ENCODE measurements at regions not wholly inside any gene's neighbourhood (a gene's known extent, or its start where the extent isn't known, plus 50 kb on each side); places are given as distances from the start of the nearest gene placed in this dataset.
A peak's percentile ranks its signal among the peaks of the same experiment; 100 is the strongest.

GRCh38 chr3:23738944-23739343, 66.8 kb upstream of the UBE2E1 start:
- Histone ChIP-seq H3K4me1 (ENCODE audit: low read length) (no peaks in the 10 kb centered on the region), H3K4me2 (ENCODE audit: low read depth, low read length, poor library complexity, severe bottlenecking) (no peak overlapping the region), H3K27me3 (ENCODE audit: low read length) (no peaks in the 10 kb centered on the region), H3K9ac (ENCODE audit: low read length) (no peak overlapping the region), H3K27ac (ENCODE audit: low read length) (no peak overlapping the region), H2AFZ (ENCODE audit: low read length) (no peak overlapping the region), H3K9me2 (replicated peaks; ENCODE audit: insufficient read depth, low read length) (no peaks in the 10 kb centered on the region), H3K36me3 (ENCODE audit: insufficient read depth, low read length) (no peaks in the 10 kb centered on the region), H3K4me3 (ENCODE audit: low read length) (no peak overlapping the region), H3K9me3 (ENCODE audit: low read length) (no peaks in the 10 kb centered on the region), H3K79me2 (ENCODE audit: low read length) (no peaks in the 10 kb centered on the region), H4K20me1 (ENCODE audit: insufficient read depth, low read depth, low read length) (no peaks in the 10 kb centered on the region)
- no peak for DNase-seq

GRCh38 chr3:23739536-23739935, 66.2 kb upstream of the UBE2E1 start:
- Histone ChIP-seq H3K9me2 (replicated peaks; ENCODE audit: insufficient read depth, low read length) (no peaks in the 10 kb centered on the region), H3K79me2 (ENCODE audit: low read length) (no peaks in the 10 kb centered on the region), H4K20me1 (ENCODE audit: insufficient read depth, low read depth, low read length) (no peaks in the 10 kb centered on the region), H3K4me1 (ENCODE audit: low read length) (no peaks in the 10 kb centered on the region), H3K27ac (ENCODE audit: low read length) (no peak overlapping the region), H3K4me3 (ENCODE audit: low read length) (no peak overlapping the region), H3K27me3 (ENCODE audit: low read length) (no peaks in the 10 kb centered on the region), H3K4me2 (ENCODE audit: low read depth, low read length, poor library complexity, severe bottlenecking) (no peak overlapping the region), H2AFZ (ENCODE audit: low read length) (no peak overlapping the region), H3K36me3 (ENCODE audit: insufficient read depth, low read length) (no peaks in the 10 kb centered on the region), H3K9ac (ENCODE audit: low read length) (no peak overlapping the region), H3K9me3 (ENCODE audit: low read length) (no peaks in the 10 kb centered on the region)
- no peak for DNase-seq

- Histone ChIP-seq H3K9me3 (ENCODE audit: low read length) (no peaks in the 10 kb centered on the region), H3K27me3 (ENCODE audit: low read length) (no peaks in the 10 kb centered on the region), H3K4me1 (ENCODE audit: low read length) (no peaks in the 10 kb centered on the region), H3K79me2 (ENCODE audit: low read length) (no peaks in the 10 kb centered on the region), H2AFZ (ENCODE audit: low read length) (no peak overlapping the region), H4K20me1 (ENCODE audit: insufficient read depth, low read depth, low read length) (no peaks in the 10 kb centered on the region), H3K4me3 (ENCODE audit: low read length) (no peak overlapping the region), H3K9me2 (replicated peaks; ENCODE audit: insufficient read depth, low read length) (no peaks in the 10 kb centered on the region), H3K4me2 (ENCODE audit: low read depth, low read length, poor library complexity, severe bottlenecking) (no peak overlapping the region), H3K9ac (ENCODE audit: low read length) (no peak overlapping the region), H3K36me3 (ENCODE audit: insufficient read depth, low read length) (no peaks in the 10 kb centered on the region), H3K27ac (ENCODE audit: low read length) (no peak overlapping the region)
- DNase-seq: no peak
These were observed 65.2 kb upstream of the UBE2E1 start for GRCh38 chr3:23740517-23740965.

- DNase-seq: no peak
- H3K27me3 ChIP-seq (ENCODE audit: low read length): no peaks in the 10 kb centered on the region
- H3K9ac ChIP-seq (ENCODE audit: low read length): no peak overlapping the region
- no peaks in the 10 kb centered on the region for H3K9me3 ChIP-seq (ENCODE audit: low read length)
- H3K79me2 ChIP-seq (ENCODE audit: low read length): no peaks in the 10 kb centered on the region
- no peak overlapping the region for H3K4me2 ChIP-seq (ENCODE audit: low read depth, low read length, poor library complexity, severe bottlenecking)
- H3K36me3 ChIP-seq (ENCODE audit: insufficient read depth, low read length): no peaks in the 10 kb centered on the region
- no peaks in the 10 kb centered on the region for H3K9me2 ChIP-seq (replicated peaks; ENCODE audit: insufficient read depth, low read length)
- no peak overlapping the region for H3K27ac ChIP-seq (ENCODE audit: low read length)
- H3K4me1 ChIP-seq (ENCODE audit: low read length): no peaks in the 10 kb centered on the region
- H2AFZ ChIP-seq (ENCODE audit: low read length): no peak overlapping the region
- no peaks in the 10 kb centered on the region for H4K20me1 ChIP-seq (ENCODE audit: insufficient read depth, low read depth, low read length)
- H3K4me3 ChIP-seq (ENCODE audit: low read length): no peak overlapping the region
These were observed 64.6 kb upstream of the UBE2E1 start for GRCh38 chr3:23741036-23741706.

- H3K9ac ChIP-seq (ENCODE audit: low read length): no peak overlapping the region
- no peaks in the 10 kb centered on the region; the same call in none of the 2 replicates for H3K4me1 ChIP-seq (ENCODE audit: low read length)
- H3K4me2 ChIP-seq (ENCODE audit: low read depth, low read length, poor library complexity, severe bottlenecking): no peak overlapping the region
- no peaks in the 10 kb centered on the region for H3K79me2 ChIP-seq (ENCODE audit: low read length)
- no peak overlapping the region for H3K27ac ChIP-seq (ENCODE audit: low read length)
- no peak overlapping the region for H2AFZ ChIP-seq (ENCODE audit: low read length)
- H3K36me3 ChIP-seq (ENCODE audit: insufficient read depth, low read length): no peaks in the 10 kb centered on the region
- H3K9me2 ChIP-seq (replicated peaks; ENCODE audit: insufficient read depth, low read length): no peaks in the 10 kb centered on the region
- no peaks in the 10 kb centered on the region for H4K20me1 ChIP-seq (ENCODE audit: insufficient read depth, low read depth, low read length)
- no peak for DNase-seq
- H3K9me3 ChIP-seq (ENCODE audit: low read length): no peaks in the 10 kb centered on the region
- H3K27me3 ChIP-seq (ENCODE audit: low read length): no peaks in the 10 kb centered on the region
- no peak overlapping the region for H3K4me3 ChIP-seq (ENCODE audit: low read length)
These were observed 62.5 kb upstream of the UBE2E1 start for GRCh38 chr3:23743141-23743784.

- H3K27me3 ChIP-seq (ENCODE audit: low read length): no peaks in the 10 kb centered on the region
- no peaks in the 10 kb centered on the region for H3K9me2 ChIP-seq (replicated peaks; ENCODE audit: insufficient read depth, low read length)
- H3K27ac ChIP-seq (ENCODE audit: low read length): no peak overlapping the region
- no peaks in the 10 kb centered on the region for H4K20me1 ChIP-seq (ENCODE audit: insufficient read depth, low read depth, low read length)
- H3K4me2 ChIP-seq (ENCODE audit: low read depth, low read length, poor library complexity, severe bottlenecking): no peak overlapping the region
- H3K4me1 ChIP-seq (ENCODE audit: low read length): no peaks in the 10 kb centered on the region; the same call in none of the 2 replicates
- H3K9me3 ChIP-seq (ENCODE audit: low read length): no peaks in the 10 kb centered on the region
- DNase-seq: no peak
- no peaks in the 10 kb centered on the region for H3K79me2 ChIP-seq (ENCODE audit: low read length)
- no peak overlapping the region for H2AFZ ChIP-seq (ENCODE audit: low read length)
- H3K4me3 ChIP-seq (ENCODE audit: low read length): no peak overlapping the region
- no peaks in the 10 kb centered on the region for H3K36me3 ChIP-seq (ENCODE audit: insufficient read depth, low read length)
- no peak overlapping the region for H3K9ac ChIP-seq (ENCODE audit: low read length)
These were observed 59.3 kb upstream of the UBE2E1 start for GRCh38 chr3:23746441-23746840.

GRCh38 chr3:23747841-23748240, 57.9 kb upstream of the UBE2E1 start:
- Histone ChIP-seq H3K79me2 (ENCODE audit: low read length) (no peaks in the 10 kb centered on the region), H3K27ac (ENCODE audit: low read length) (no peak overlapping the region), H3K9me2 (replicated peaks; ENCODE audit: insufficient read depth, low read length) (no peaks in the 10 kb centered on the region), H3K9me3 (ENCODE audit: low read length) (no peaks in the 10 kb centered on the region), H3K4me3 (ENCODE audit: low read length) (no peak overlapping the region), H2AFZ (ENCODE audit: low read length) (0 out of 2 replicates have a peak overlapping the region, but pooled peaks have one; percentile 25), H3K4me1 (ENCODE audit: low read length) (no peaks in the 10 kb centered on the region; the same call in none of the 2 replicates), H3K27me3 (ENCODE audit: low read length) (no peaks in the 10 kb centered on the region), H3K4me2 (ENCODE audit: low read depth, low read length, poor library complexity, severe bottlenecking) (no peak overlapping the region), H3K9ac (ENCODE audit: low read length) (no peak overlapping the region), H3K36me3 (ENCODE audit: insufficient read depth, low read length) (no peaks in the 10 kb centered on the region), H4K20me1 (ENCODE audit: insufficient read depth, low read depth, low read length) (no peaks in the 10 kb centered on the region)
- DNase-seq: no peak

GRCh38 chr3:23748398-23749110, 57.2 kb upstream of the UBE2E1 start:
- Histone ChIP-seq H3K4me2 (ENCODE audit: low read depth, low read length, poor library complexity, severe bottlenecking) (no peak overlapping the region), H2AFZ (ENCODE audit: low read length) (no peak overlapping the region), H3K4me1 (ENCODE audit: low read length) (no peaks in the 10 kb centered on the region; the same call in none of the 2 replicates), H4K20me1 (ENCODE audit: insufficient read depth, low read depth, low read length) (no peaks in the 10 kb centered on the region), H3K27ac (ENCODE audit: low read length) (no peak overlapping the region), H3K36me3 (ENCODE audit: insufficient read depth, low read length) (no peaks in the 10 kb centered on the region), H3K79me2 (ENCODE audit: low read length) (no peaks in the 10 kb centered on the region), H3K4me3 (ENCODE audit: low read length) (no peak overlapping the region), H3K9ac (ENCODE audit: low read length) (no peak overlapping the region), H3K9me3 (ENCODE audit: low read length) (no peaks in the 10 kb centered on the region), H3K27me3 (ENCODE audit: low read length) (no peaks in the 10 kb centered on the region), H3K9me2 (replicated peaks; ENCODE audit: insufficient read depth, low read length) (no peaks in the 10 kb centered on the region)
- no peak for DNase-seq

Measured in Karpas-422 (cell line).